ENCODE measurements at regions not wholly inside any gene's neighbourhood (a gene's known extent, or its start where the extent isn't known, plus 50 kb on each side); places are given as distances from the start of the nearest gene placed in this dataset.

GRCh38 chr9:68644831-68645230 lies 60.2 kb upstream of the PIP5K1B start:
- no peak for DNase-seq (ENCODE audit: low spot score)

GRCh38 chr9:68648164-68648563 lies 56.9 kb upstream of the PIP5K1B start:
- DNase-seq (ENCODE audit: low spot score), result no peak

DNA sequence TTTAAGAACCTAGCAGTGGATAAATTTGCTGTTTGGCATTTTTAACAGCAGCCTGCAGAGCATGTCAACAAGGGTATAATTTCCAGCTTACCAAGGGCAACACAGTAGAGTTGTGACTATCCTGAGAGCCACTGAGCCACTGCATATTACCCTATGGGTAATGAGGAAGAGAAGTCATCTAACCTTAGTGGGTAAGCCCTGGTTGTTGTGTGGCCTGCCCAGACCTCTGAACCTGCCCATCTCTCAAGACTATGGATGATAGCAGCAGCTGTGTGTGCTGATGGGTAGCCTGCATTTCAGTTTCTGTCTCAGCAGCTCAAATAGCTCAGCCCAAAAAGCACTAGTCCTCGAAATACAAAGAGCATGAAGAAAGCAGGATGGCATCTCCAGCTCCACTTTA lies 56.1 kb upstream of the PIP5K1B start:
- no peak for DNase-seq (ENCODE audit: low spot score)

DNA sequence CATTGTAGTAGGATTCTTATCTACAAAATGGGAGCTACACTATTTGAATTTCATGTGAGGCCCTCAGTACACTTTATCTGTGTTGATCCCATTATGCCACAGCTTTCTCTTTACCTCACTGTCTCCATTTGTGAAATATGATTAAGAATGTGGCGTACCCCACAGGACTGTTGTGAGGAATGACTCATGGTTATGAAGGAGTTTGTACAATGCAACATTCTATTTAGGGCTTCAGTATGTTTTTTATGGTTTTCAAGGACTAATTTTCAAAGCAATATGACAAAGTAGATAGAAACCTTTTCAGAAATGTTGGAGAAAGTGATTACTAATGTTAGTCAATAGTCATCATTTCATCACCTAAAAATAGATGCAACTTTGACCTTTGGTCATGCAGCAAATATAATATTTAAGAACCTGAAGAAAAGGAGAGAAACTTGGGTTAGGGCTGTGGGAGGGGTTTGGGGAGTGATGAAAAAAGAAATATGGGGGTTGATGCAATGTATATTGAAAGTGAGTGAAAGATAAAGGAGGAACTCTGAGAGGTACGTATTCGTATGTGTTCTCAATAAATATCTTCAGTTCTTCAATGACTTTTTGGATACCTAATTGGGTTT lies 53.7 kb upstream of the PIP5K1B start:
- DNase-seq (ENCODE audit: low spot score), result no peak

DNA sequence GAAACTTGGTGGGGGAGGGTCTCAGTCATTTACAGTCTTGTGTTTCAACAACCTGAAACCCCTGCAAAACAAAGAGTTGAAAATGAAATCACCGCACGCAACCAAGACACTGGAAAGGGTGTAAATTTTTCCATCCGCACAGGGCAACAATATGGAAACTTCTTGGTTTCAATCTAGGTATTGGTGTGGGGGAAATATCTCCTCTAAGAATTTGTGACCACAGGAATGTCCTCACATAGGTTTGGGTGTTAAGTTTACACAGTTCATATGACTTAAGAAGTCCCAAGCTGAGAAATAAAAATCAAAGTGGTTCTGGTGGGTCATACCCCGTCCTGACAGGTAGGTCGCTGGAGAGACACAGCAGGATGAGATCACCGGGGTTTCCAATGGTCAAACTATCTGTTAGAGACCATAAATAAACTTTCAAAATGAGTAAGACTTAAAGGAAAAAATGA lies 51.9 kb upstream of the PIP5K1B start:
- DNase-seq (ENCODE audit: low spot score), result no peak

DNA sequence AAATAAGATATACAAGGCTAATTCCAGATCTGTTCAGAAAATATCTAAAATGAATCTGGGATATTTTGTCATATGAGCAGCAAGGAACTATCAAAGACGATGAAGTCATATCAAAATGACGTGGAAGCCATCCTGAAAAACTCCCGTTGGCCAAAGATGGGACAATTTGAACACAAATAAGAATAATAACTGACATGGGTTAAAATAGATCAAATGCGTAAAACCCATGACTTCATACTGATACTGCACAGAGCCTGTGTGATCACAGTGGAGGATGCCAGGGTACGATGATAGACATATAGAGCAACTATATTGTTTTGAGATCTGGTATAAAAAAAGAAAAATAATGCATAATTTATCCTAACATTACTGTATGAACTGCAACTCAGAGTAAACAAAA lies 51.0 kb upstream of the PIP5K1B start:
- DNase-seq (ENCODE audit: low spot score), result no peak
